Progenitor cell of endocrine pancreas (in vitro differentiated cells): ENCODE measurements at regions not wholly inside any gene's neighbourhood (a gene's known extent, or its start where the extent isn't known, plus 50 kb on each side); places are given as distances from the start of the nearest gene placed in this dataset.

ENCODE experiments used
- DNase-seq: peaks from one replicate; pipeline ENCODE4 v3.0.0; 2021; ENCODE audit warnings: low spot score; ENCODE audit not compliant: unreplicated experiment
- H3K27ac Mint-ChIP-seq: 2 replicates; pipeline ENCODE4 v1.8.0; 2021; ENCODE audit warnings: mild to moderate bottlenecking, moderate library complexity, mixed read lengths
- H3K27me3 Mint-ChIP-seq: 2 replicates; pipeline ENCODE4 v1.8.0; 2021; ENCODE audit warnings: mixed read lengths
- H3K36me3 Mint-ChIP-seq: 2 replicates; pipeline ENCODE4 v1.8.0; 2022; ENCODE audit warnings: mixed read lengths; ENCODE audit not compliant: insufficient read depth
- H3K4me1 Mint-ChIP-seq: 2 replicates; pipeline ENCODE4 v1.8.0; 2021; ENCODE audit warnings: low read depth, mixed read lengths
- H3K4me3 Mint-ChIP-seq: 2 replicates; pipeline ENCODE4 v1.8.0; 2021; ENCODE audit warnings: low read depth, mild to moderate bottlenecking, moderate library complexity, mixed read lengths
- H3K9me3 Mint-ChIP-seq: 2 replicates; pipeline ENCODE4 v1.8.0; 2021; ENCODE audit warnings: low read depth, mixed read lengths
- TF ChIP-seq, protein P1 (sequence below): fragments of 200-600 bp; sonication (generic); IDR thresholded peaks from one replicate; pipeline ENCODE4 v1.5.0; 2021; ENCODE audit warnings: antibody characterized with exemption, mild to moderate bottlenecking; ENCODE audit not compliant: unreplicated experiment

DNA sequence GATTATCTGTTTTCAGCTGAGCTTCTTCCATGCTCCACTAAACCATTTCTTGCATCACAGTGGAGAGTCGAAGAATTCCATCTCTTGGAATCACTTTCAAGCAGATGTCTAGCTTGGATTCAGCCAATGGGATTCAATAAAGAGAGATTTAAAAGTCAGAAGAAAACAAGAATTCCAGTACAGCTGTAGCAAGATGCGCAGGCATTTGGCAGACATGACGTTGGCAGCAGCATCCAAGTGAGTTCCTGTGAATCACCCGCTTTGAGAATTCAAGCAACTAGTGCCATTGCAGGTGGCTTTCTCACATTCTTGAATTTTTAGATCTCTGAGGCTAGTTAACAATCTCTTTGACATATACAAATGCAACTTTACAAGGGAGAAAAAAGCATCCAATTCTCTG lies 467.0 kb downstream of the CDH10 start:
- H3K27me3 Mint-ChIP-seq, result no peaks in the 10 kb centered on the region

DNA sequence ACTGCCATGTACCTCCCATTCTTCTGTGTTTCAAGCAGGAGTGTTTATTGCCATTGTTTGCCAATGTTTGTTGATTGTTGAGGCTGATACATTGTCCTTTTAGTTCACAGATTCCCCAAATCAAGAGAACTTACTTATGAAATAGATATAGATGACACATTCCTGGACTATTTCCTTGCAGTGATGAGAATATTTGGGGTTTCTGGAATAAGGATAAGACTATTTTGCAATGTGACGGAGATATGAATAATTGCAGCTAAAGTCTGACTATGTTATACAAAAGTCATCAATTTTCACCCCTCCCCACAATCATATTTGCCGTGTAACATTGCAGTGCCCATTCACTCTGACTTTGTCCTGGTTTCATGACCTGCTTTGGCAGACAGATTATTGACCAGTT lies 460.8 kb downstream of the CDH10 start:
- TF ChIP-seq, protein P1, sequence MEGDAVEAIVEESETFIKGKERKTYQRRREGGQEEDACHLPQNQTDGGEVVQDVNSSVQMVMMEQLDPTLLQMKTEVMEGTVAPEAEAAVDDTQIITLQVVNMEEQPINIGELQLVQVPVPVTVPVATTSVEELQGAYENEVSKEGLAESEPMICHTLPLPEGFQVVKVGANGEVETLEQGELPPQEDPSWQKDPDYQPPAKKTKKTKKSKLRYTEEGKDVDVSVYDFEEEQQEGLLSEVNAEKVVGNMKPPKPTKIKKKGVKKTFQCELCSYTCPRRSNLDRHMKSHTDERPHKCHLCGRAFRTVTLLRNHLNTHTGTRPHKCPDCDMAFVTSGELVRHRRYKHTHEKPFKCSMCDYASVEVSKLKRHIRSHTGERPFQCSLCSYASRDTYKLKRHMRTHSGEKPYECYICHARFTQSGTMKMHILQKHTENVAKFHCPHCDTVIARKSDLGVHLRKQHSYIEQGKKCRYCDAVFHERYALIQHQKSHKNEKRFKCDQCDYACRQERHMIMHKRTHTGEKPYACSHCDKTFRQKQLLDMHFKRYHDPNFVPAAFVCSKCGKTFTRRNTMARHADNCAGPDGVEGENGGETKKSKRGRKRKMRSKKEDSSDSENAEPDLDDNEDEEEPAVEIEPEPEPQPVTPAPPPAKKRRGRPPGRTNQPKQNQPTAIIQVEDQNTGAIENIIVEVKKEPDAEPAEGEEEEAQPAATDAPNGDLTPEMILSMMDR, result no peak
- Mint-ChIP-seq H3K27me3 (no peaks in the 10 kb centered on the region), H3K27ac (no peak overlapping the region), H3K4me1 (no peaks in the 10 kb centered on the region), H3K9me3 (no peaks in the 10 kb centered on the region), H3K36me3 (no peaks in the 10 kb centered on the region), H3K4me3 (no peak overlapping the region)
- DNase-seq, result no peak

More for the DNA sequence above, 467.0 kb downstream of the CDH10 start:
- H3K27ac Mint-ChIP-seq, result no peak overlapping the region
- H3K4me1 Mint-ChIP-seq, result no peaks in the 10 kb centered on the region
- DNase-seq, result no peak
- no peak overlapping the region for H3K4me3 Mint-ChIP-seq
- TF ChIP-seq, protein P1, result no peak
- no peaks in the 10 kb centered on the region for H3K9me3 Mint-ChIP-seq
- H3K36me3 Mint-ChIP-seq, result no peaks in the 10 kb centered on the region

DNA sequence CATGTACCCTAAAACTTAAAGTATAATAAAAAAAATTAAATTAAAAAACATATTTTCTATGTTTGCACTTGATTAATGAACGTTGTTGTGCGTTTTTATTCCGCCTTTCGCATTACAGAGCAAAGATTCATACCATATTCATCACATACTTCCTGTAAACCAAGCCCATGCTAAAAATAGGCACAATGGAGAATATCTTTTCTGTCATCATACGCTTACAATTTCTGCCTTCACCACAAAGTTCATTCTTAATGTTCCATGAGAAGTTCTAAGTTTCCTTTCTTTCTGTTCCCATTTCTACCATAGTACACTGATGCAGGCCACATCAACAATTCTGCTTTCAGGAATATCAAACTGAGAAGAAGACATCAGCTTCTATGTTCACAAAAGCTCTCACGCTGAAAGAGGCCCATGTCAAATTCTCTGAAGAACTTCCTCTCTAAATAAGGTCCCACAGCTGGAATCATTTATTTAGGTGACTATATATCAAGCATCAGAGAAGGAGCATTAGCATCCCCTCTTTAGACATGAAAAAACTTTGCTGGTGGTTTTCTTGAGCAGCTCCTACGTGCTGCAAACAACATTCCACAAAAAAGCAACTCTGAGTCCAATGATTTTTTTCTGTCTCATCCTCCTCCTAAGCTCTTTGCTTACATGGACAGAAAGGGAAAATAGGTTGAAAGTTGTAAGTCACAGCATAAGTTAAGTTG lies 456.4 kb downstream of the CDH10 start:
- Mint-ChIP-seq H3K4me1 (no peaks in the 10 kb centered on the region), H3K27ac (no peak overlapping the region), H3K27me3 (no peaks in the 10 kb centered on the region), H3K4me3 (no peak overlapping the region), H3K36me3 (no peaks in the 10 kb centered on the region), H3K9me3 (no peaks in the 10 kb centered on the region)
- TF ChIP-seq, protein P1, result no peak
- DNase-seq, result no peak

DNA sequence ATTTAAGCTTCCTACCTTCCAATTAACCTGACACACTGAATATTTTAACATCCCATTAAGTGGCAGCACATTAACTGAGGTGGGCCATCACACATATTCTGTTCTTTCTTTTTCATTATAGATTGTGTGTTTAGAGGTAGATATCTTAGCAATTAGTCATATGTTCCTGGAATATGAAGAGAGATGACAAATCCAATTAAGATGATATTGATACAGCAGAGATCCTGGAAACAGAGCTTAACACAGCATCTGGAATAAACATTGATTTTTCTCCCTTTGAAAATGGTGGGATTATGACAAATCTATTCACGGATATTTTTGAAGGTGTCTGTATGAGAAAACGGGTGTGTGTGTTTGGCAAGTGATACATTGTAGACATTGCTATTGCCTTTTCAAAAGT lies 448.0 kb downstream of the CDH10 start:
- no peak for DNase-seq
- Mint-ChIP-seq H3K36me3 (no peaks in the 10 kb centered on the region), H3K27ac (no peak overlapping the region), H3K9me3 (no peaks in the 10 kb centered on the region), H3K4me1 (no peaks in the 10 kb centered on the region), H3K27me3 (no peaks in the 10 kb centered on the region), H3K4me3 (no peak overlapping the region)
- TF ChIP-seq, protein P1, result no peak

DNA sequence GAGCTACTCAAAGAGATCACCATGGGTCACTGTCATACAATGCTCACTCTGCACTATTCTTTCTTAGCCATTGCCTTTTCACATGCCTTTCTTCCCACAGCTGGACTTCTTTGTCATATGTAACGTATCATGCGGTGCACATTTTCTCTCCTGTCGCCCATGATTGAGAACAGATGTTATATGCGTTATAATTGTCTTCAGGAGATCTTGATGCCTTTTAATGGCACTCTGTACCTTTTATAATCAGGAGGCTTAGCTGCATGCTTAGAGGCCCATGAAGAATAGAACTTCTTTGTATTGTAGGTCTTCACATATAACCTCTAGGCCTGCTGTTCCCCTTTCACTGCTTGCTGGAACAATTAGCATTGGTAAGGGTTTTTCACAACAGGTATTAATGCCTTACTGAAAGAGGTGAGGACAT lies 436.1 kb downstream of the CDH10 start:
- Mint-ChIP-seq H3K4me3 (no peak overlapping the region), H3K4me1 (no peaks in the 10 kb centered on the region), H3K27ac (no peak overlapping the region), H3K27me3 (no peaks in the 10 kb centered on the region), H3K9me3 (peaks cover 10% of the 10 kb centered on the region), H3K36me3 (no peaks in the 10 kb centered on the region)
- TF ChIP-seq, protein P1, result no peak
- no peak for DNase-seq
